Endothelial cell of umbilical vein (primary cell): ENCODE measurements at regions not wholly inside any gene's neighbourhood (a gene's known extent, or its start where the extent isn't known, plus 50 kb on each side); places are given as distances from the start of the nearest gene placed in this dataset.

Experiments used
- BruUV-seq: library from RNA; stranded (reverse); fragments of 400-500 nt; replicated peaks from 2 replicates; lab custom pipeline; 2021; lab: Mats Ljungman, UMichigan
- CTCF ChIA-PET: fragments of 300-600, 350-600 bp; sonication (Branson Sonifier 250); formaldehyde crosslinking; loops from one replicate; lab custom pipeline; 2021; ENCODE audit warnings: antibody characterized with exemption, inconsistent platforms; lab: Charles Lee
- POLR2A ChIA-PET: fragments of 300-600, 350-600 bp; sonication (Branson Sonifier 250); formaldehyde crosslinking; loops from one replicate; lab custom pipeline; 2021; ENCODE audit warnings: antibody characterized with exemption, inconsistent platforms; lab: Charles Lee
- DNase-seq: peaks from one replicate; pipeline ENCODE4 v3.0.0-alpha.2; 2011; ENCODE audit warnings: low read depth, low spot score
- FAIRE-seq: peaks from 2 replicates; lab custom pipeline; 2011; peaks lifted over from hg19 to GRCh38; lab: Jason Lieb, UNC
- H2AFZ ChIP-seq: 2 replicates; pipeline ENCODE4 v1.6.0; 2012; ENCODE audit warnings: low read depth, low read length, control low read depth, inconsistent platforms
- H3K27ac ChIP-seq: 2 replicates; pipeline ENCODE4 v1.5.1; 2011; ENCODE audit warnings: low read depth, mild to moderate bottlenecking, control low read depth, low read length, moderate library complexity; ENCODE audit not compliant: insufficient read depth
- H3K27me3 ChIP-seq, 2 experiments: 2 replicates each; pipeline versions ENCODE4 v1.6.0 to v1.6.1; 2011; ENCODE audit warnings: low read length in 2 of 2, mixed read lengths in 1 of 2; ENCODE audit not compliant: control insufficient read depth in 2 of 2, insufficient read depth in 2 of 2
- H3K36me3 ChIP-seq, 2 experiments: 2 replicates in 1 of 2; 3 replicates in 1 of 2; pipeline ENCODE4 v1.5.1; 2011; ENCODE audit warnings: low read length in 2 of 2, mild to moderate bottlenecking in 1 of 2, moderate library complexity in 1 of 2; ENCODE audit not compliant: control insufficient read depth in 2 of 2, insufficient read depth in 2 of 2; ENCODE audit errors: extremely low read depth in 1 of 2
- H3K4me1 ChIP-seq: 3 replicates; pipeline ENCODE4 v1.5.1; 2011; ENCODE audit warnings: mild to moderate bottlenecking, low read length; ENCODE audit not compliant: control insufficient read depth, insufficient read depth; ENCODE audit errors: extremely low read depth
- H3K4me2 ChIP-seq: 2 replicates; pipeline ENCODE4 v1.6.1; 2011; ENCODE audit warnings: low read length, control low read depth, mixed read lengths; ENCODE audit not compliant: insufficient read depth
- H3K4me3 ChIP-seq, 3 experiments: fragments of 200-600 bp in 1 of 3; sonication (generic), shearing (Covaris generic) in 1 of 3; replicated peaks in 1 of 3; 2 replicates each; pipeline ENCODE4 v1.5.1; 2011 to 2016; ENCODE audit warnings: control low read depth in 3 of 3, low read length in 3 of 3, mild to moderate bottlenecking in 2 of 3, inconsistent platforms in 1 of 3, low read depth in 1 of 3, moderate library complexity in 1 of 3; ENCODE audit not compliant: insufficient read depth in 1 of 3
- H3K79me2 ChIP-seq: 2 replicates; pipeline ENCODE4 v1.6.0; 2012; ENCODE audit warnings: low read length, inconsistent platforms; ENCODE audit not compliant: control insufficient read depth, insufficient read depth
- H3K9ac ChIP-seq: replicated peaks from 2 replicates; pipeline ENCODE3; 2011; ENCODE audit warnings: low read length, control low read depth; ENCODE audit not compliant: insufficient read depth; ENCODE audit errors: extremely low read depth
- H3K9me1 ChIP-seq: replicated peaks from 3 replicates; pipeline ENCODE4 v1.6.0; 2011; ENCODE audit warnings: mild to moderate bottlenecking, low read length; ENCODE audit not compliant: control insufficient read depth, insufficient read depth; ENCODE audit errors: extremely low read depth
- H3K9me3 ChIP-seq: replicated peaks from 2 replicates; pipeline ENCODE4 v1.5.1; 2012; ENCODE audit warnings: low read length, inconsistent platforms; ENCODE audit not compliant: control insufficient read depth, insufficient read depth
- H4K20me1 ChIP-seq: replicated peaks from 2 replicates; pipeline ENCODE3; 2011; ENCODE audit warnings: mild to moderate bottlenecking, low read length; ENCODE audit not compliant: control insufficient read depth, insufficient read depth; ENCODE audit errors: extremely low read depth
- EZH2 ChIP-seq: IDR thresholded peaks from 2 replicates; pipeline ENCODE4 v1.6.1; 2012; ENCODE audit warnings: borderline replicate concordance, low read depth, mild to moderate bottlenecking, moderate library complexity, low read length, inconsistent platforms; ENCODE audit not compliant: severe bottlenecking
- FOS ChIP-seq: IDR thresholded peaks from 2 replicates; pipeline ENCODE4 v1.6.1; 2011; ENCODE audit warnings: mild to moderate bottlenecking, low read length, moderate library complexity, borderline replicate concordance; ENCODE audit not compliant: insufficient read depth
- GATA2 ChIP-seq: IDR thresholded peaks from 2 replicates; pipeline ENCODE4 v1.7.0; 2011; ENCODE audit warnings: low read depth, mild to moderate bottlenecking, moderate library complexity, mixed read lengths, low read length; ENCODE audit not compliant: insufficient read length, insufficient read depth
- JUN ChIP-seq: IDR thresholded peaks from 2 replicates; pipeline ENCODE4 v1.6.1; 2011; ENCODE audit warnings: borderline replicate concordance, low read depth; ENCODE audit not compliant: insufficient read length, insufficient read depth
- MAX ChIP-seq: IDR thresholded peaks from 2 replicates; pipeline ENCODE4 v1.6.1; 2011; ENCODE audit not compliant: insufficient read depth, insufficient read length
- MYC ChIP-seq: IDR thresholded peaks from one replicate; pipeline ENCODE4 v1.6.1; 2011; ENCODE audit warnings: mild to moderate bottlenecking, low read depth, low read length
- POLR2A ChIP-seq: IDR thresholded peaks from 2 replicates; pipeline ENCODE4 v1.6.1; 2012; ENCODE audit warnings: low read depth, mild to moderate bottlenecking, control low read depth, low read length
- POLR2AphosphoS5 ChIP-seq: IDR thresholded peaks from 2 replicates; pipeline ENCODE4 v1.6.1; 2012; ENCODE audit warnings: low read depth, mild to moderate bottlenecking, control low read depth, low read length, moderate library complexity; ENCODE audit not compliant: insufficient read depth
- dilution Hi-C: fragments of 300-500 bp; cut with MboI; formaldehyde crosslinking; loops from one replicate; pipeline ENCODE4 v1.15.0; 2019; ENCODE audit warnings: low sequenced_read_pairs; ENCODE audit not compliant: extremely low pct_ligation_motif_present
- intact Hi-C: fragments of 100-400 bp; cut with micrococcal nuclease; formaldehyde crosslinking; loops from one replicate; pipeline ENCODE4 v1.10.0; 2022
- TF ChIP-seq, protein P1 (sequence below), 2 donors: IDR thresholded peaks; 1 replicate in 1 of 2; 2 replicates in 1 of 2; pipeline ENCODE4 v1.5.1; 2011; ENCODE audit warnings: low read length in 2 of 2, mild to moderate bottlenecking in 2 of 2, moderate library complexity in 2 of 2, control low read depth in 1 of 2, inconsistent platforms in 1 of 2, low read depth in 1 of 2; ENCODE audit not compliant: insufficient read depth in 1 of 2; ENCODE audit errors: extremely low read depth in 1 of 2

GRCh38 chr7:15751191-15751701 is 64.8 kb upstream of the MEOX2 start:
- no peaks in the 10 kb centered on the region for H3K36me3 ChIP-seq
- ChIA-PET CTCF (interaction anchor here (1.5 kb wide), 1 partner anchor 18 kb away, joined by 3 read pairs; no protein-coding TSS in a partner anchor), POLR2A (no interaction called here)
- dilution Hi-C loops (no loop called here), intact Hi-C loops (no loop called here)
- no peak for FAIRE-seq
- no peaks in the 10 kb centered on the region for H3K9me1 ChIP-seq
- no peak overlapping the region for H3K4me2 ChIP-seq
- DNase-seq: no peak
- no peak overlapping the region for H3K27ac ChIP-seq
- H3K4me1 ChIP-seq: no peaks in the 10 kb centered on the region
- no TSS peak for BruUV-seq
- no peak overlapping the region for H2AFZ ChIP-seq
- H3K27me3 ChIP-seq: no peaks in the 10 kb centered on the region
- no peaks in the 10 kb centered on the region for H3K9me3 ChIP-seq
- no peaks in the 10 kb centered on the region for H3K79me2 ChIP-seq
- TF ChIP-seq, protein P1, sequence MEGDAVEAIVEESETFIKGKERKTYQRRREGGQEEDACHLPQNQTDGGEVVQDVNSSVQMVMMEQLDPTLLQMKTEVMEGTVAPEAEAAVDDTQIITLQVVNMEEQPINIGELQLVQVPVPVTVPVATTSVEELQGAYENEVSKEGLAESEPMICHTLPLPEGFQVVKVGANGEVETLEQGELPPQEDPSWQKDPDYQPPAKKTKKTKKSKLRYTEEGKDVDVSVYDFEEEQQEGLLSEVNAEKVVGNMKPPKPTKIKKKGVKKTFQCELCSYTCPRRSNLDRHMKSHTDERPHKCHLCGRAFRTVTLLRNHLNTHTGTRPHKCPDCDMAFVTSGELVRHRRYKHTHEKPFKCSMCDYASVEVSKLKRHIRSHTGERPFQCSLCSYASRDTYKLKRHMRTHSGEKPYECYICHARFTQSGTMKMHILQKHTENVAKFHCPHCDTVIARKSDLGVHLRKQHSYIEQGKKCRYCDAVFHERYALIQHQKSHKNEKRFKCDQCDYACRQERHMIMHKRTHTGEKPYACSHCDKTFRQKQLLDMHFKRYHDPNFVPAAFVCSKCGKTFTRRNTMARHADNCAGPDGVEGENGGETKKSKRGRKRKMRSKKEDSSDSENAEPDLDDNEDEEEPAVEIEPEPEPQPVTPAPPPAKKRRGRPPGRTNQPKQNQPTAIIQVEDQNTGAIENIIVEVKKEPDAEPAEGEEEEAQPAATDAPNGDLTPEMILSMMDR (IDR thresholded peaks at IDR 0.05; ENCODE audit: extremely low read depth in 1 of 2, insufficient read depth in 1 of 2, low read depth in 1 of 2, low read length in 2 of 2): no peak
- TF ChIP-seq POLR2A (no peak), FOS (no peak), POLR2AphosphoS5 (no peak), EZH2 (no peak), JUN (no peak), GATA2 (no peak), MAX (no peak), MYC (no peak)
- no peak overlapping the region for H3K4me3 ChIP-seq
- H4K20me1 ChIP-seq: no peaks in the 10 kb centered on the region
- H3K9ac ChIP-seq: no peak overlapping the region
